GM21528 (cell line): ENCODE measurements at regions not wholly inside any gene's neighbourhood (a gene's known extent, or its start where the extent isn't known, plus 50 kb on each side); places are given as distances from the start of the nearest gene placed in this dataset.

Experiments
- ATAC-seq: cut with Tn5 transposase; IDR thresholded peaks from one replicate; pipeline ENCODE4 v1.9.1; 2021; ENCODE audit warnings: mild to moderate bottlenecking, moderate library complexity; ENCODE audit not compliant: unreplicated experiment, low FRiP score

GRCh38 chr5:30106596-30106995 is 1086.9 kb upstream of the CDH6 start:
- no peak for ATAC-seq

- no peak for ATAC-seq
Measured at GRCh38 chr5:30104872-30105596, 1088.5 kb upstream of the CDH6 start.

- ATAC-seq = no peak
Measured at GRCh38 chr5:30103452-30104202, 1089.9 kb upstream of the CDH6 start.

- no peak for ATAC-seq
Measured at GRCh38 chr5:30103052-30103451, 1090.4 kb upstream of the CDH6 start.

- ATAC-seq = no peak
Measured at GRCh38 chr5:30102185-30102584, 1091.3 kb upstream of the CDH6 start.

- ATAC-seq = no peak
Measured at GRCh38 chr5:30100929-30101328, 1092.6 kb upstream of the CDH6 start.

- ATAC-seq = no peak
Measured at GRCh38 chr5:30100148-30100713, 1093.3 kb upstream of the CDH6 start.

- no peak for ATAC-seq
Measured at GRCh38 chr5:30099634-30100033, 1093.9 kb upstream of the CDH6 start.

GRCh38 chr5:30098940-30099339 is 1094.5 kb upstream of the CDH6 start:
- no peak for ATAC-seq

- ATAC-seq = no peak
Measured at GRCh38 chr5:30092548-30092947, 1100.9 kb upstream of the CDH6 start.

GRCh38 chr5:30069441-30070263 is 1123.8 kb upstream of the CDH6 start:
- ATAC-seq = no peak

- ATAC-seq = no peak
Measured at GRCh38 chr5:30063503-30063902, 1130.0 kb upstream of the CDH6 start.

- no peak for ATAC-seq
Measured at GRCh38 chr5:30051976-30052375, 1141.5 kb upstream of the CDH6 start.

- ATAC-seq = no peak
Measured at GRCh38 chr5:30050056-30050815, 1143.2 kb upstream of the CDH6 start.

GRCh38 chr5:30042677-30043076 is 1150.8 kb upstream of the CDH6 start:
- no peak for ATAC-seq

- ATAC-seq = no peak
Measured at GRCh38 chr5:30041831-30042385, 1151.6 kb upstream of the CDH6 start.

- ATAC-seq = no peak
Measured at GRCh38 chr5:30041291-30041690, 1152.2 kb upstream of the CDH6 start.

GRCh38 chr5:30040488-30041118 is 1152.9 kb upstream of the CDH6 start:
- ATAC-seq = no peak

- ATAC-seq = no peak
Measured at GRCh38 chr5:30039379-30039778, 1154.1 kb upstream of the CDH6 start.
